Heart right ventricle (tissue), 16 donors: ENCODE measurements at regions not wholly inside any gene's neighbourhood (a gene's known extent, or its start where the extent isn't known, plus 50 kb on each side); places are given as distances from the start of the nearest gene placed in this dataset.

Experiments
- ATAC-seq, 8 donors: fragments of 200-7000 bp; cut with Tn5 transposase; one replicate each; pipeline ENCODE4 v1.9.1; 2020; ENCODE audit warnings: mild to moderate bottlenecking in 8 of 8, moderate library complexity in 8 of 8, moderate number of reproducible peaks in 1 of 8
- DNase-seq, 2 donors: peaks; one replicate each; pipeline ENCODE4 v3.0.0-alpha.2; 2020
- H3K27ac ChIP-seq, 10 donors: fragments of 200-600 bp; sonication (generic) in 2 of 10; one replicate each; pipeline versions ENCODE4 v1.5.0 to v1.8.0; 2020 to 2022; ENCODE audit warnings: mild to moderate bottlenecking in 3 of 10
- H3K27me3 ChIP-seq, 7 donors: fragments of 200-600 bp; one replicate each; pipeline ENCODE4 v1.8.0; 2021 to 2022; ENCODE audit warnings: mild to moderate bottlenecking in 2 of 7
- H3K36me3 ChIP-seq, 9 donors: fragments of 200-600 bp; sonication (generic) in 1 of 9; one replicate each; pipeline versions ENCODE4 v1.5.0 to v1.8.0; 2020 to 2022; ENCODE audit warnings: mild to moderate bottlenecking in 2 of 9
- H3K4me1 ChIP-seq, 9 donors: fragments of 200-600 bp; sonication (generic) in 1 of 9; one replicate each; pipeline versions ENCODE4 v1.5.0 to v1.8.0; 2020 to 2022; ENCODE audit warnings: mild to moderate bottlenecking in 4 of 9
- H3K4me3 ChIP-seq, 10 donors: fragments of 200-600 bp; sonication (generic) in 2 of 10; one replicate each; pipeline versions ENCODE4 v1.5.0 to v1.8.0; 2020 to 2022; ENCODE audit warnings: mild to moderate bottlenecking in 7 of 10, moderate library complexity in 2 of 10
- H3K9me3 ChIP-seq, 11 donors: fragments of 200-600 bp in 10 of 11; sonication (generic) in 2 of 11; one replicate each; pipeline versions ENCODE4 v1.5.0 to v1.8.0; 2013 to 2022; ENCODE audit warnings: mild to moderate bottlenecking in 2 of 11, control low read depth in 1 of 11, moderate library complexity in 1 of 11
- CTCF ChIP-seq, 9 donors: fragments of 200-600 bp; sonication (generic) in 2 of 9; IDR thresholded peaks; one replicate each; pipeline versions ENCODE4 v1.5.0 to v1.8.0; 2021 to 2022; ENCODE audit warnings: antibody characterized with exemption in 9 of 9, mild to moderate bottlenecking in 5 of 9, moderate library complexity in 1 of 9
- WGBS, 2 donors: extraction: QIAGEN DNeasy Blood & Tissue Kit; methylation state at CpG; one replicate each; pipeline ENCODE4 v1.1.7; 2013; ENCODE audit warnings: inconsistent platforms in 1 of 2; 5-methylcytosine and 5-hydroxymethylcytosine counted together
- intact Hi-C, 10 donors: fragments of 100-400 bp; cut with DNase I; formaldehyde crosslinking; loops; one replicate each; pipeline versions ENCODE4 v1.11.1 to v1.14.2; 2022
- donor health status: Arrhythmogenic right ventricular cardiomyopathy.
- donor health status: ischemic (EF 13 %, LVEDD 7.1; RV severe dilation, severe dysfunction).
- donor health status: healthy with polysubstance abuse.
- donor health status: DM: no; HTN: yes; CAD: no.
- donor health status: DM: no; HTN: no; CAD: no.
- donor health status: ischemic (EF 25% LVEDD 6.9; RV normal size, moderate dysfunction).
- donor health status: ischemic (EF 25% LVEDD 5.7; RV mildly dilated, moderate dysfunction).
- donor health status: healthy.
- donor health status: DM: yes; HTN: yes; CAD: no.
- donor health status: Ischemic cardiomyopathy.
- donor health status: ischemic (EF 35%, LVEDD 5.7; RV mildly dilated, moderate dysfunction).
- donor health status: nonischemic (EF 11% LVEDD 7.7; RV severe dilation, severe dysfunction).
- donor health status: DM: yes; HTN: yes; CAD: no.
- donor health status: PGD.
- donor health status: ischemic (EF 29% LVEDD 5.4; RV normal size, mild dysfunction).
- donor health status: nonischemic (EF 23%, LVEDD 6.1; RV moderate dilation, normal function).

- no peaks in the 10 kb centered on the region for H3K4me1 ChIP-seq
- H3K27me3 ChIP-seq = peaks cover 0 to 3% (median 0%) of the 10 kb centered on the region in 7 donors
- ATAC-seq (no peak), DNase-seq (no peak)
- no peak for TF ChIP-seq CTCF (IDR thresholded peaks at IDR 0.05)
- no peaks in the 10 kb centered on the region for H3K9me3 ChIP-seq
- H3K4me3 ChIP-seq = no peak overlapping the region
- no peak overlapping the region for H3K27ac ChIP-seq
- 88 to 91% methylated on average over 5 of the region's 5 CpGs for WGBS, 2 donors
- intact Hi-C loops = no loop called here
- H3K36me3 ChIP-seq = no peaks in the 10 kb centered on the region
Measured at GRCh38 chr4:57412259-57413054, 302.3 kb upstream of the IGFBP7 start.

- peak overlapping the region in 4 of 10 donors; percentile 15 to 42 (median 30) for H3K27ac ChIP-seq
- 46 to 51% methylated on average over 5 of the region's 5 CpGs for WGBS, 2 donors
- no peaks in the 10 kb centered on the region for H3K9me3 ChIP-seq
- intact Hi-C loops = no loop called here
- no peaks in the 10 kb centered on the region for H3K4me1 ChIP-seq
- no peak overlapping the region for H3K4me3 ChIP-seq
- ATAC-seq (peak; percentile 47 to 81 (median 71)), DNase-seq (peak in 1 of 2 donors; percentile 7)
- no peak for TF ChIP-seq CTCF (IDR thresholded peaks at IDR 0.05)
- H3K27me3 ChIP-seq = peaks cover 0 to 7% (median 0%) of the 10 kb centered on the region in 7 donors
- H3K36me3 ChIP-seq = no peaks in the 10 kb centered on the region
Measured at GRCh38 chr4:57410331-57411052, 300.3 kb upstream of the IGFBP7 start.

- Histone ChIP-seq H3K27ac (no peak overlapping the region), H3K27me3 (peaks cover 0 to 7% (median 0%) of the 10 kb centered on the region in 7 donors), H3K9me3 (peaks cover 0 to 8% (median 0%) of the 10 kb centered on the region in 11 donors), H3K4me1 (no peaks in the 10 kb centered on the region), H3K4me3 (no peak overlapping the region), H3K36me3 (no peaks in the 10 kb centered on the region)
- no peak for ATAC-seq
- DNase-seq = no peak
- 62 to 80% methylated on average over 2 of the region's 2 CpGs for WGBS, 2 donors
- TF ChIP-seq CTCF (IDR thresholded peaks at IDR 0.05) = no peak
- intact Hi-C loops = no loop called here
Measured at GRCh38 chr4:57405359-57405758, 295.2 kb upstream of the IGFBP7 start.

GRCh38 chr4:57404483-57404882 lies 294.3 kb upstream of the IGFBP7 start:
- peaks cover 0 to 8% (median 0%) of the 10 kb centered on the region in 11 donors for H3K9me3 ChIP-seq
- H3K4me1 ChIP-seq = no peaks in the 10 kb centered on the region
- peaks cover 0 to 4% (median 0%) of the 10 kb centered on the region in 7 donors for H3K27me3 ChIP-seq
- no peak for TF ChIP-seq CTCF (IDR thresholded peaks at IDR 0.05)
- no peak overlapping the region for H3K27ac ChIP-seq
- no peak for DNase-seq
- no peak overlapping the region for H3K4me3 ChIP-seq
- no peaks in the 10 kb centered on the region for H3K36me3 ChIP-seq
- no peak for ATAC-seq
- intact Hi-C loops = no loop called here
- 59 to 65% methylated on average over 4 of the region's 4 CpGs for WGBS, 2 donors
